Endothelial cell of umbilical vein (primary cell): ENCODE measurements at regions not wholly inside any gene's neighbourhood (a gene's known extent, or its start where the extent isn't known, plus 50 kb on each side); places are given as distances from the start of the nearest gene placed in this dataset.

Experiments
- POLR2A ChIP-seq: IDR thresholded peaks from 2 replicates; pipeline ENCODE4 v1.6.1; 2012; ENCODE audit warnings: low read depth, mild to moderate bottlenecking, control low read depth, low read length
- TF ChIP-seq, protein P1 (sequence below), 2 donors: IDR thresholded peaks; 1 replicate in 1 of 2; 2 replicates in 1 of 2; pipeline ENCODE4 v1.5.1; 2011; ENCODE audit warnings: low read length in 2 of 2, mild to moderate bottlenecking in 2 of 2, moderate library complexity in 2 of 2, control low read depth in 1 of 2, inconsistent platforms in 1 of 2, low read depth in 1 of 2; ENCODE audit not compliant: insufficient read depth in 1 of 2; ENCODE audit errors: extremely low read depth in 1 of 2

DNA sequence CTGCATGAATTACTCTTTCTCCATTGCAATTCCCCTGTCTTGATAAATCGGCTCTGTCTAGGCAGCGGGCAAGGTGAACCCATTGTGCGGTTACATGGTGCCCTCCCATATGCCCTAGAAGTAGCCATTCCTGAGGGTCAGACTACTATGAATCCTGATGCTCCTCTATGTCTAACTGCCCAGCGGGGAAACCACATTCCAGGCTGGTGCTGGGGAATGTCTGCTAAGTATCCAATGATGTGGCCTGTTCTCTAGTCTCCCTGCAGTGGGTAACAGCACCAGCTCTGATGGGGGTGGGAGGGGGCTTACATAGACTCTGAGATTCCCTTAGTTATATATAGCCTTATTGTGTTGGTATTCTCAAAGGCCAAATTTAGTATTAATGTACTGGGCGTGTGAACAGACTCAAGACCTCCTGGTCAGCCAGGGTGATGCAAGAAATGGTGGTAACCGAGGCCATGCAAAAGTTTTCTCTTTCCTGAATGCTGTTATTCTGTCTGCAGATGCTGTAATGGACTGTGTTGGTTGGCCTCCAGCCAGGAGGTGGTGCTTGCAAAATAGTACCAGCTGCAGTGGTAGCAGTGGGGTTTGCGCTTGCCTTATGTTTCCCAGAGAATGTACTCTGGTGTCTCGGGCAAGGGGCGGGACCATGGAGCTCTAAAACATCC is 564.8 kb upstream of the SLITRK1 start:
- no peak for TF ChIP-seq POLR2A
- TF ChIP-seq, protein P1, sequence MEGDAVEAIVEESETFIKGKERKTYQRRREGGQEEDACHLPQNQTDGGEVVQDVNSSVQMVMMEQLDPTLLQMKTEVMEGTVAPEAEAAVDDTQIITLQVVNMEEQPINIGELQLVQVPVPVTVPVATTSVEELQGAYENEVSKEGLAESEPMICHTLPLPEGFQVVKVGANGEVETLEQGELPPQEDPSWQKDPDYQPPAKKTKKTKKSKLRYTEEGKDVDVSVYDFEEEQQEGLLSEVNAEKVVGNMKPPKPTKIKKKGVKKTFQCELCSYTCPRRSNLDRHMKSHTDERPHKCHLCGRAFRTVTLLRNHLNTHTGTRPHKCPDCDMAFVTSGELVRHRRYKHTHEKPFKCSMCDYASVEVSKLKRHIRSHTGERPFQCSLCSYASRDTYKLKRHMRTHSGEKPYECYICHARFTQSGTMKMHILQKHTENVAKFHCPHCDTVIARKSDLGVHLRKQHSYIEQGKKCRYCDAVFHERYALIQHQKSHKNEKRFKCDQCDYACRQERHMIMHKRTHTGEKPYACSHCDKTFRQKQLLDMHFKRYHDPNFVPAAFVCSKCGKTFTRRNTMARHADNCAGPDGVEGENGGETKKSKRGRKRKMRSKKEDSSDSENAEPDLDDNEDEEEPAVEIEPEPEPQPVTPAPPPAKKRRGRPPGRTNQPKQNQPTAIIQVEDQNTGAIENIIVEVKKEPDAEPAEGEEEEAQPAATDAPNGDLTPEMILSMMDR (IDR thresholded peaks at IDR 0.05; ENCODE audit: extremely low read depth in 1 of 2, insufficient read depth in 1 of 2, low read depth in 1 of 2, low read length in 2 of 2): no peak
